Mammary epithelial cell (primary cell): ENCODE measurements at regions not wholly inside any gene's neighbourhood (a gene's known extent, or its start where the extent isn't known, plus 50 kb on each side); places are given as distances from the start of the nearest gene placed in this dataset.

Source experiments
- EZH2 ChIP-seq: IDR thresholded peaks from 2 replicates; pipeline ENCODE4 v1.6.1; 2012; ENCODE audit warnings: low read length, inconsistent platforms, borderline replicate concordance
- TF ChIP-seq, protein P1 (sequence below), 2 donors: IDR thresholded peaks in 1 of 2; conservative IDR thresholded peaks in 1 of 2; 2 replicates each; pipeline ENCODE4 v1.5.1; 2011 to 2012; ENCODE audit warnings: inconsistent platforms in 2 of 2, low read length in 2 of 2, mild to moderate bottlenecking in 2 of 2, control low read depth in 1 of 2, low read depth in 1 of 2; ENCODE audit not compliant: insufficient read depth in 1 of 2; ENCODE audit errors: extremely low read depth in 1 of 2

DNA sequence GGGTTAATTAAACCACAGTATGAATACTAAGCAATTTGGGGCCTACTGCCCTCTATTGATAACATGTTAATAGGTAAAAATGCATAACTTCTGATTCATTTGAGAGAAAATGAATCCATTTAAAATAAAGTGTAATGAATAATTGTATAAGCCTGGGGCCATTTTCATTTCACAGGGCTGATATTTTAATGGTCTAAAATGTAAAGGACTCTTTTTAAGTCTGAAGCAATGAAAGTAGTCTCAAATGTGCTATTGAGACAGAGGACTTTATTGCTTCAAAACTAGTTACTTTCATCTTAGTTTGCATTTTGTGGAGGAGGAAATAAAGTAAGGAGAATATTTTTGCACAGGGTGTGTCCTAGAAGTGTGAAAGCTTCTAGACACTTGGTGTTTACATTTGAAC, 155.4 kb downstream of the TLR5 start:
- no peak for TF ChIP-seq EZH2
- TF ChIP-seq, protein P1, sequence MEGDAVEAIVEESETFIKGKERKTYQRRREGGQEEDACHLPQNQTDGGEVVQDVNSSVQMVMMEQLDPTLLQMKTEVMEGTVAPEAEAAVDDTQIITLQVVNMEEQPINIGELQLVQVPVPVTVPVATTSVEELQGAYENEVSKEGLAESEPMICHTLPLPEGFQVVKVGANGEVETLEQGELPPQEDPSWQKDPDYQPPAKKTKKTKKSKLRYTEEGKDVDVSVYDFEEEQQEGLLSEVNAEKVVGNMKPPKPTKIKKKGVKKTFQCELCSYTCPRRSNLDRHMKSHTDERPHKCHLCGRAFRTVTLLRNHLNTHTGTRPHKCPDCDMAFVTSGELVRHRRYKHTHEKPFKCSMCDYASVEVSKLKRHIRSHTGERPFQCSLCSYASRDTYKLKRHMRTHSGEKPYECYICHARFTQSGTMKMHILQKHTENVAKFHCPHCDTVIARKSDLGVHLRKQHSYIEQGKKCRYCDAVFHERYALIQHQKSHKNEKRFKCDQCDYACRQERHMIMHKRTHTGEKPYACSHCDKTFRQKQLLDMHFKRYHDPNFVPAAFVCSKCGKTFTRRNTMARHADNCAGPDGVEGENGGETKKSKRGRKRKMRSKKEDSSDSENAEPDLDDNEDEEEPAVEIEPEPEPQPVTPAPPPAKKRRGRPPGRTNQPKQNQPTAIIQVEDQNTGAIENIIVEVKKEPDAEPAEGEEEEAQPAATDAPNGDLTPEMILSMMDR (conservative IDR thresholded peaks at IDR 0.05 in 1 of 2, IDR thresholded peaks at IDR 0.05 in 1 of 2; ENCODE audit: extremely low read depth in 1 of 2, insufficient read depth in 1 of 2, low read depth in 1 of 2, low read length in 2 of 2): peak in 1 of 2 donors; percentile 2
